Neural cell (in vitro differentiated cells): ENCODE measurements at regions not wholly inside any gene's neighbourhood (a gene's known extent, or its start where the extent isn't known, plus 50 kb on each side); places are given as distances from the start of the nearest gene placed in this dataset.

Experiments used
- H2AFZ ChIP-seq: fragments of 200-600, 300-800 bp; sonication (generic), shearing (Covaris generic); 2 replicates; pipeline ENCODE4 v1.6.0; 2014; ENCODE audit warnings: low read depth, mild to moderate bottlenecking, antibody characterized with exemption, low read length, moderate library complexity
- H3F3A ChIP-seq: fragments of 200-600 bp; shearing (Covaris generic); 2 replicates; pipeline ENCODE4 v1.6.1; 2016; ENCODE audit warnings: mild to moderate bottlenecking, moderate library complexity, mixed read lengths, antibody characterized with exemption, low read length; ENCODE audit not compliant: insufficient read depth, poor library complexity, severe bottlenecking
- H3K27ac ChIP-seq: fragments of 200-600, 300-800 bp; sonication (generic), shearing (Covaris generic); 2 replicates; pipeline ENCODE4 v1.5.1; 2014; ENCODE audit warnings: mild to moderate bottlenecking, low read length, moderate library complexity
- H3K27me3 ChIP-seq: fragments of 300-800, 200-600 bp; sonication (generic), shearing (Covaris generic); 2 replicates; pipeline ENCODE4 v1.6.0; 2014; ENCODE audit warnings: mild to moderate bottlenecking, low read depth, low read length, moderate library complexity; ENCODE audit not compliant: insufficient read depth
- H3K36me3 ChIP-seq: fragments of 300-800, 200-600 bp; sonication (generic), shearing (Covaris generic); 2 replicates; pipeline ENCODE4 v1.5.1; 2014; ENCODE audit warnings: mild to moderate bottlenecking, antibody characterized with exemption, low read length, moderate library complexity; ENCODE audit not compliant: insufficient read depth
- H3K4me2 ChIP-seq: fragments of 300-800, 200-600 bp; sonication (generic), shearing (Covaris generic); 2 replicates; pipeline ENCODE4 v1.6.0; 2014; ENCODE audit warnings: mild to moderate bottlenecking, low read length
- H3K4me3 ChIP-seq: fragments of 300-800, 200-600 bp; sonication (generic), shearing (Covaris generic); 2 replicates; pipeline ENCODE4 v1.5.1; 2014; ENCODE audit warnings: mild to moderate bottlenecking, low read length, moderate library complexity
- H3K79me2 ChIP-seq: fragments of 200-600 bp; shearing (Covaris generic); replicated peaks from 2 replicates; pipeline ENCODE4 v1.6.0; 2014; ENCODE audit warnings: mild to moderate bottlenecking, low read length, moderate library complexity; ENCODE audit not compliant: insufficient read depth
- H3K9ac ChIP-seq: fragments of 300-800, 200-600 bp; sonication (generic), shearing (Covaris generic); 2 replicates; pipeline ENCODE4 v1.6.1; 2016; ENCODE audit warnings: mild to moderate bottlenecking, low read length, mixed read lengths
- H3K9me2 ChIP-seq: fragments of 200-600 bp; shearing (Covaris generic); 2 replicates; pipeline ENCODE4 v1.6.1; 2016; ENCODE audit warnings: mild to moderate bottlenecking, low read length, mixed read lengths; ENCODE audit not compliant: insufficient read depth
- H3K9me3 ChIP-seq: fragments of 200-600, 300-800 bp; sonication (generic), shearing (Covaris generic); 2 replicates; pipeline ENCODE4 v1.6.1; 2016; ENCODE audit warnings: mild to moderate bottlenecking, mixed run types, low read length, moderate library complexity, mixed read lengths
- H4K20me1 ChIP-seq: fragments of 200-600 bp; shearing (Covaris generic); 2 replicates; pipeline ENCODE4 v1.6.1; 2016; ENCODE audit warnings: mild to moderate bottlenecking, mixed run types; ENCODE audit not compliant: insufficient read depth
- CTCF ChIP-seq: fragments of 450-650 bp; IDR thresholded peaks from 2 replicates; pipeline ENCODE4 v1.5.1; 2014; ENCODE audit warnings: antibody characterized with exemption, mild to moderate bottlenecking, moderate library complexity; ENCODE audit not compliant: poor library complexity, severe bottlenecking
- EP300 ChIP-seq: fragments of 450-650 bp; conservative IDR thresholded peaks from 2 replicates; pipeline ENCODE4 v1.6.1; 2014; ENCODE audit warnings: antibody characterized with exemption, mild to moderate bottlenecking, moderate library complexity; ENCODE audit not compliant: poor library complexity, severe bottlenecking
- EZH2 ChIP-seq: fragments of 200-600, 300-800 bp; shearing (Covaris generic), sonication (generic); IDR thresholded peaks from 2 replicates; pipeline ENCODE4 v1.6.1; 2014; ENCODE audit warnings: antibody characterized with exemption, low read length, borderline replicate concordance, mild to moderate bottlenecking; ENCODE audit not compliant: insufficient read depth, poor library complexity, severe bottlenecking
- MXI1 ChIP-seq: fragments of 450-650 bp; conservative IDR thresholded peaks from 2 replicates; pipeline ENCODE4 v1.6.1; 2014; ENCODE audit warnings: antibody characterized with exemption, mild to moderate bottlenecking; ENCODE audit not compliant: poor library complexity, severe bottlenecking
- POLR2AphosphoS5 ChIP-seq: IDR thresholded peaks from 2 replicates; pipeline ENCODE4 v1.6.1; 2012
- RAD21 ChIP-seq: fragments of 450-650 bp; conservative IDR thresholded peaks from 2 replicates; pipeline ENCODE4 v1.6.1; 2014; ENCODE audit warnings: antibody characterized with exemption, mild to moderate bottlenecking, moderate library complexity
- REST ChIP-seq: IDR thresholded peaks from 2 replicates; pipeline ENCODE4 v1.6.1; 2012; ENCODE audit warnings: borderline replicate concordance
- SMC3 ChIP-seq: fragments of 450-650 bp; conservative IDR thresholded peaks from 2 replicates; pipeline ENCODE4 v1.6.1; 2014; ENCODE audit warnings: antibody characterized with exemption, mild to moderate bottlenecking, moderate library complexity; ENCODE audit not compliant: poor library complexity
- TAF1 ChIP-seq: IDR thresholded peaks from 2 replicates; pipeline ENCODE4 v1.6.1; 2012; ENCODE audit warnings: low read depth

GRCh38 chr17:52709724-52710123 is 551.2 kb upstream of the CA10 start:
- Histone ChIP-seq H3F3A (no peaks in the 10 kb centered on the region), H3K4me3 (no peak overlapping the region), H3K36me3 (no peaks in the 10 kb centered on the region), H3K79me2 (no peaks in the 10 kb centered on the region), H3K27ac (no peak overlapping the region), H3K9me2 (no peaks in the 10 kb centered on the region), H3K4me2 (no peak overlapping the region), H2AFZ (no peak overlapping the region), H3K27me3 (no peaks in the 10 kb centered on the region), H3K9ac (no peak overlapping the region), H4K20me1 (no peaks in the 10 kb centered on the region), H3K9me3 (no peaks in the 10 kb centered on the region)
- TF ChIP-seq EZH2 (no peak), CTCF (no peak), TAF1 (no peak), POLR2AphosphoS5 (no peak), MXI1 (no peak), EP300 (no peak), RAD21 (no peak), SMC3 (no peak), REST (no peak)

GRCh38 chr17:52696362-52696761 is 537.8 kb upstream of the CA10 start:
- Histone ChIP-seq H3F3A (no peaks in the 10 kb centered on the region), H2AFZ (no peak overlapping the region), H3K4me3 (no peak overlapping the region), H3K36me3 (no peaks in the 10 kb centered on the region), H3K27me3 (no peaks in the 10 kb centered on the region), H4K20me1 (no peaks in the 10 kb centered on the region), H3K4me2 (no peak overlapping the region), H3K9me3 (no peaks in the 10 kb centered on the region), H3K79me2 (no peaks in the 10 kb centered on the region), H3K9ac (no peak overlapping the region), H3K27ac (no peak overlapping the region), H3K9me2 (no peaks in the 10 kb centered on the region)
- TF ChIP-seq EP300 (peak; percentile 79), REST (peak; percentile 69), POLR2AphosphoS5 (peak; percentile 74), TAF1 (no peak)
